Activated CD4-positive, alpha-beta T cell treated with anti-CD3 and anti-CD28 coated beads for 36 hours (primary cell): ENCODE measurements at regions not wholly inside any gene's neighbourhood (a gene's known extent, or its start where the extent isn't known, plus 50 kb on each side); places are given as distances from the start of the nearest gene placed in this dataset.

ENCODE experiments used
- ATAC-seq: fragments of 200-7000 bp; cut with Tn5 transposase; one replicate; pipeline ENCODE4 v1.10.0; 2021; ENCODE audit warnings: mild to moderate bottlenecking, moderate library complexity
- CTCF ChIA-PET: fragments of 350-600 bp; sonication (Branson Sonifier 250); formaldehyde crosslinking; loops from one replicate; lab custom pipeline; 2021; ENCODE audit warnings: antibody characterized with exemption; lab: Charles Lee
- POLR2A ChIA-PET: fragments of 350-600 bp; sonication (Branson Sonifier 250); formaldehyde crosslinking; loops from one replicate; lab custom pipeline; 2021; ENCODE audit warnings: antibody characterized with exemption, inconsistent platforms; lab: Charles Lee
- DNase-seq: peaks from one replicate; pipeline ENCODE4 v3.0.0-alpha.2; 2020
- H3K27ac Mint-ChIP-seq: one replicate; pipeline ENCODE4 v1.8.0; 2021; ENCODE audit warnings: mixed read lengths
- H3K27me3 Mint-ChIP-seq: one replicate; pipeline ENCODE4 v1.8.0; 2021; ENCODE audit warnings: mixed read lengths
- H3K36me3 Mint-ChIP-seq: one replicate; pipeline ENCODE4 v1.8.0; 2021; ENCODE audit warnings: low read depth, mixed read lengths
- H3K4me1 Mint-ChIP-seq: one replicate; pipeline ENCODE4 v1.8.0; 2021; ENCODE audit warnings: mixed read lengths
- H3K4me3 Mint-ChIP-seq: one replicate; pipeline ENCODE4 v1.8.0; 2021; ENCODE audit warnings: mild to moderate bottlenecking, moderate library complexity, mixed read lengths
- H3K9me3 Mint-ChIP-seq: one replicate; pipeline ENCODE4 v1.8.0; 2021; ENCODE audit warnings: low read depth, mixed read lengths
- intact Hi-C, 2 experiments: fragments of 100-400 bp; cut with DNase I in 1 of 2; cut with micrococcal nuclease in 1 of 2; formaldehyde crosslinking; loops; one replicate each; pipeline versions ENCODE4 v1.14.2 to v1.15.1; 2022 to 2024; cut with DNase I, micrococcal nuclease

- Mint-ChIP-seq H3K27ac (no peak overlapping the region), H3K4me3 (no peak overlapping the region), H3K27me3 (no peaks in the 10 kb centered on the region), H3K36me3 (no peaks in the 10 kb centered on the region), H3K9me3 (no peaks in the 10 kb centered on the region), H3K4me1 (no peaks in the 10 kb centered on the region)
- CTCF ChIA-PET: no interaction called here
- DNase-seq: no peak
- intact Hi-C loops: no loop called here
- POLR2A ChIA-PET: no interaction called here
- no peak for ATAC-seq
Observed at GRCh38 chr3:99429502-99429901, 208.9 kb upstream of the COL8A1 start.

- H3K4me1 Mint-ChIP-seq: no peaks in the 10 kb centered on the region
- intact Hi-C loops: no loop called here
- H3K36me3 Mint-ChIP-seq: no peaks in the 10 kb centered on the region
- no peaks in the 10 kb centered on the region for H3K27me3 Mint-ChIP-seq
- H3K27ac Mint-ChIP-seq: no peak overlapping the region
- DNase-seq: no peak
- no peak for ATAC-seq
- no peak overlapping the region for H3K4me3 Mint-ChIP-seq
- ChIA-PET POLR2A (no interaction called here), CTCF (interaction anchor here (0.7 kb wide), 2 partner anchors 43 to 78 kb away, joined by 3 read pairs; no protein-coding TSS in a partner anchor)
- no peaks in the 10 kb centered on the region for H3K9me3 Mint-ChIP-seq
Observed at GRCh38 chr3:99425930-99426329, 212.5 kb upstream of the COL8A1 start.

GRCh38 chr3:99419116-99419515 is 219.3 kb upstream of the COL8A1 start:
- ATAC-seq (no peak), DNase-seq (no peak)
- Mint-ChIP-seq H3K27ac (no peak overlapping the region), H3K4me1 (no peaks in the 10 kb centered on the region), H3K36me3 (no peaks in the 10 kb centered on the region), H3K27me3 (no peaks in the 10 kb centered on the region), H3K9me3 (no peaks in the 10 kb centered on the region), H3K4me3 (no peak overlapping the region)
- POLR2A ChIA-PET: no interaction called here
- CTCF ChIA-PET: no interaction called here
- intact Hi-C loops: no loop called here

GRCh38 chr3:99418709-99419108 is 219.7 kb upstream of the COL8A1 start:
- ChIA-PET POLR2A (no interaction called here), CTCF (no interaction called here)
- intact Hi-C loops: no loop called here
- no peak overlapping the region for H3K27ac Mint-ChIP-seq
- H3K4me1 Mint-ChIP-seq: no peaks in the 10 kb centered on the region
- H3K4me3 Mint-ChIP-seq: no peak overlapping the region
- no peak for DNase-seq
- H3K9me3 Mint-ChIP-seq: no peaks in the 10 kb centered on the region
- H3K27me3 Mint-ChIP-seq: no peaks in the 10 kb centered on the region
- H3K36me3 Mint-ChIP-seq: no peaks in the 10 kb centered on the region
- no peak for ATAC-seq

- POLR2A ChIA-PET: no interaction called here
- Mint-ChIP-seq H3K9me3 (no peaks in the 10 kb centered on the region), H3K27ac (no peak overlapping the region), H3K4me3 (no peak overlapping the region), H3K27me3 (no peaks in the 10 kb centered on the region), H3K4me1 (no peaks in the 10 kb centered on the region), H3K36me3 (no peaks in the 10 kb centered on the region)
- no peak for ATAC-seq
- no peak for DNase-seq
- CTCF ChIA-PET: no interaction called here
- intact Hi-C loops: no loop called here
Observed at GRCh38 chr3:99418209-99418635, 220.2 kb upstream of the COL8A1 start.

- H3K27ac Mint-ChIP-seq: no peak overlapping the region
- POLR2A ChIA-PET: no interaction called here
- no peaks in the 10 kb centered on the region for H3K4me1 Mint-ChIP-seq
- H3K4me3 Mint-ChIP-seq: no peak overlapping the region
- ATAC-seq (no peak), DNase-seq (no peak)
- no peaks in the 10 kb centered on the region for H3K27me3 Mint-ChIP-seq
- intact Hi-C loops: no loop called here
- CTCF ChIA-PET: no interaction called here
- no peaks in the 10 kb centered on the region for H3K36me3 Mint-ChIP-seq
- no peaks in the 10 kb centered on the region for H3K9me3 Mint-ChIP-seq
Observed at GRCh38 chr3:99413504-99413903, 224.9 kb upstream of the COL8A1 start.

- Mint-ChIP-seq H3K9me3 (no peaks in the 10 kb centered on the region), H3K27me3 (no peaks in the 10 kb centered on the region), H3K27ac (no peak overlapping the region), H3K36me3 (no peaks in the 10 kb centered on the region), H3K4me3 (no peak overlapping the region), H3K4me1 (no peaks in the 10 kb centered on the region)
- DNase-seq (no peak), ATAC-seq (no peak)
- CTCF ChIA-PET: no interaction called here
- POLR2A ChIA-PET: no interaction called here
- intact Hi-C loops: no loop called here
Observed at GRCh38 chr3:99410789-99411311, 227.5 kb upstream of the COL8A1 start.

- CTCF ChIA-PET: no interaction called here
- POLR2A ChIA-PET: no interaction called here
Observed at GRCh38 chr3:99409961-99410360, 228.4 kb upstream of the COL8A1 start.

GRCh38 chr3:99407257-99407656 is 231.1 kb upstream of the COL8A1 start:
- no peak overlapping the region for H3K27ac Mint-ChIP-seq
- DNase-seq: no peak
- no peaks in the 10 kb centered on the region for H3K9me3 Mint-ChIP-seq
- no peak overlapping the region for H3K4me3 Mint-ChIP-seq
- POLR2A ChIA-PET: no interaction called here
- no peak for ATAC-seq
- CTCF ChIA-PET: no interaction called here
- no peaks in the 10 kb centered on the region for H3K27me3 Mint-ChIP-seq
- intact Hi-C loops: no loop called here
- no peaks in the 10 kb centered on the region for H3K4me1 Mint-ChIP-seq
- no peaks in the 10 kb centered on the region for H3K36me3 Mint-ChIP-seq

More at GRCh38 chr3:99409961-99410360, 228.4 kb upstream of the COL8A1 start:
- Mint-ChIP-seq H3K36me3 (no peaks in the 10 kb centered on the region), H3K9me3 (no peaks in the 10 kb centered on the region), H3K27ac (no peak overlapping the region), H3K4me1 (no peaks in the 10 kb centered on the region), H3K4me3 (no peak overlapping the region), H3K27me3 (no peaks in the 10 kb centered on the region)
- intact Hi-C loops: no loop called here
- ATAC-seq (no peak), DNase-seq (no peak)

- Mint-ChIP-seq H3K36me3 (no peaks in the 10 kb centered on the region), H3K27ac (no peak overlapping the region), H3K4me3 (no peak overlapping the region), H3K27me3 (no peaks in the 10 kb centered on the region), H3K4me1 (no peaks in the 10 kb centered on the region), H3K9me3 (peaks cover 8% of the 10 kb centered on the region)
- no peak for DNase-seq
- ChIA-PET CTCF (no interaction called here), POLR2A (no interaction called here)
- intact Hi-C loops: no loop called here
- ATAC-seq: no peak
Observed at GRCh38 chr3:99402755-99403154, 235.6 kb upstream of the COL8A1 start.

- ChIA-PET CTCF (no interaction called here), POLR2A (no interaction called here)
- H3K27me3 Mint-ChIP-seq: no peaks in the 10 kb centered on the region
- no peak overlapping the region for H3K27ac Mint-ChIP-seq
- no peak overlapping the region for H3K4me3 Mint-ChIP-seq
- H3K9me3 Mint-ChIP-seq: peaks cover 10% of the 10 kb centered on the region
- intact Hi-C loops: no loop called here
- no peak for DNase-seq
- no peaks in the 10 kb centered on the region for H3K36me3 Mint-ChIP-seq
- no peaks in the 10 kb centered on the region for H3K4me1 Mint-ChIP-seq
- no peak for ATAC-seq
Observed at GRCh38 chr3:99400352-99400751, 238.0 kb upstream of the COL8A1 start.

- no peaks in the 10 kb centered on the region for H3K36me3 Mint-ChIP-seq
- peaks cover 12% of the 10 kb centered on the region for H3K9me3 Mint-ChIP-seq
- ATAC-seq: no peak
- ChIA-PET POLR2A (no interaction called here), CTCF (no interaction called here)
- no peaks in the 10 kb centered on the region for H3K4me1 Mint-ChIP-seq
- no peak overlapping the region for H3K27ac Mint-ChIP-seq
- DNase-seq: no peak
- H3K27me3 Mint-ChIP-seq: no peaks in the 10 kb centered on the region
- intact Hi-C loops: no loop called here
- no peak overlapping the region for H3K4me3 Mint-ChIP-seq
Observed at GRCh38 chr3:99396651-99397275, 241.6 kb upstream of the COL8A1 start.
